H1 (cell line): ENCODE measurements at regions not wholly inside any gene's neighbourhood (a gene's known extent, or its start where the extent isn't known, plus 50 kb on each side); places are given as distances from the start of the nearest gene placed in this dataset.

ENCODE experiments used
- CTCF ChIA-PET: fragments of 300-600 bp; sonication (Branson Sonifier 250); formaldehyde crosslinking; loops from one replicate; lab custom pipeline; 2021; ENCODE audit not compliant: partially characterized antibody; lab: Charles Lee
- POLR2A ChIA-PET: fragments of 300-600 bp; sonication (Branson Sonifier 250); formaldehyde crosslinking; loops from one replicate; lab custom pipeline; 2021; ENCODE audit warnings: inconsistent platforms; ENCODE audit not compliant: partially characterized antibody; lab: Charles Lee
- DNase-seq, 2 experiments: peaks; one replicate each; pipeline versions ENCODE4 v3.0.0 to v3.0.0-alpha.2; 2010 to 2022; ENCODE audit warnings: low spot score in 2 of 2, low read depth in 1 of 2, mixed read lengths in 1 of 2
- FAIRE-seq: peaks from 2 replicates; lab custom pipeline; 2011; peaks lifted over from hg19 to GRCh38; lab: Jason Lieb, UNC
- H2AFZ ChIP-seq: 2 replicates; pipeline ENCODE4 v1.8.1; 2012; ENCODE audit warnings: low read length, inconsistent platforms
- H2AK5ac ChIP-seq: 2 replicates; pipeline ENCODE4 v1.6.1; 2013; ENCODE audit warnings: low read depth, low read length
- H2BK120ac ChIP-seq: replicated peaks from 2 replicates; pipeline ENCODE3; 2013; ENCODE audit warnings: low read depth, low read length, inconsistent platforms
- H2BK12ac ChIP-seq: 2 replicates; pipeline ENCODE4 v1.6.1; 2013; ENCODE audit warnings: low read depth, low read length
- H2BK15ac ChIP-seq: 2 replicates; pipeline ENCODE4 v1.6.1; 2013; ENCODE audit warnings: low read length
- H2BK20ac ChIP-seq: 2 replicates; pipeline ENCODE4 v1.6.1; 2013; ENCODE audit warnings: low read length
- H2BK5ac ChIP-seq: 2 replicates; pipeline ENCODE4 v1.6.1; 2013; ENCODE audit warnings: low read depth, low read length
- H3K14ac ChIP-seq: 2 replicates; pipeline ENCODE4 v1.6.1; 2013; ENCODE audit warnings: inconsistent platforms; ENCODE audit not compliant: insufficient read length
- H3K18ac ChIP-seq: 2 replicates; pipeline ENCODE4 v1.6.1; 2013; ENCODE audit warnings: low read length; ENCODE audit errors: extremely low read depth
- H3K23ac ChIP-seq: 2 replicates; pipeline ENCODE4 v1.6.1; 2013; ENCODE audit warnings: inconsistent platforms; ENCODE audit not compliant: insufficient read length
- H3K23me2 ChIP-seq: 2 replicates; pipeline ENCODE4 v1.6.1; 2013; ENCODE audit warnings: low read depth, low read length
- H3K27ac ChIP-seq: 2 replicates; pipeline ENCODE4 v1.6.1; 2011; ENCODE audit warnings: low read depth, low read length, inconsistent platforms
- H3K27me3 ChIP-seq, 4 experiments: replicated peaks in 1 of 4; 1 replicate in 1 of 4; 2 replicates in 3 of 4; pipeline versions ENCODE4 v1.6.1 to v1.8.1; 2011 to 2013; ENCODE audit warnings: low read length in 3 of 4, mild to moderate bottlenecking in 3 of 4, inconsistent platforms in 2 of 4, mixed read lengths in 2 of 4, moderate library complexity in 1 of 4; ENCODE audit not compliant: control insufficient read depth in 3 of 4, insufficient read depth in 3 of 4; ENCODE audit errors: extremely low read depth in 1 of 4
- H3K36me3 ChIP-seq, 4 experiments: 2 replicates each; pipeline versions ENCODE4 v1.6.1 to v1.8.1; 2011 to 2013; ENCODE audit warnings: mild to moderate bottlenecking in 4 of 4, low read length in 3 of 4, moderate library complexity in 2 of 4, control low read depth in 1 of 4, inconsistent platforms in 1 of 4; ENCODE audit not compliant: insufficient read depth in 4 of 4, control insufficient read depth in 2 of 4
- H3K4ac ChIP-seq: replicated peaks from 2 replicates; pipeline ENCODE3; 2013; ENCODE audit warnings: low read length, low read depth, mixed read lengths, inconsistent platforms; ENCODE audit not compliant: insufficient read length
- H3K4me1 ChIP-seq, 4 experiments: replicated peaks in 1 of 4; 1 replicate in 1 of 4; 2 replicates in 3 of 4; pipeline versions ENCODE4 v1.6.1 to v1.8.1; 2011 to 2013; ENCODE audit warnings: low read length in 3 of 4, inconsistent platforms in 2 of 4, mixed read lengths in 1 of 4; ENCODE audit not compliant: insufficient read depth in 4 of 4, control insufficient read depth in 3 of 4
- H3K4me2 ChIP-seq, 2 experiments: 2 replicates each; pipeline versions ENCODE4 v1.6.1 to v1.8.1; 2011 to 2013; ENCODE audit warnings: low read depth in 2 of 2, low read length in 2 of 2, control low read depth in 1 of 2, inconsistent platforms in 1 of 2, mild to moderate bottlenecking in 1 of 2; ENCODE audit not compliant: insufficient read depth in 1 of 2
- H3K4me3 ChIP-seq, 4 experiments: fragments of 200-600, 300-600 bp in 1 of 4; sonication (generic), shearing (Covaris generic), sonication (Bioruptor Twin) in 1 of 4; 2 replicates each; pipeline versions ENCODE4 v1.5.1 to v1.8.1; 2011 to 2016; ENCODE audit warnings: low read length in 4 of 4, low read depth in 3 of 4, control low read depth in 2 of 4, inconsistent platforms in 2 of 4, mild to moderate bottlenecking in 2 of 4, mixed read lengths in 1 of 4, moderate library complexity in 1 of 4; ENCODE audit not compliant: insufficient read depth in 2 of 4; ENCODE audit errors: extremely low read depth in 1 of 4
- H3K56ac ChIP-seq: replicated peaks from 2 replicates; pipeline ENCODE3; 2013; ENCODE audit warnings: low read depth, mild to moderate bottlenecking, mixed read lengths, low read length, inconsistent platforms; ENCODE audit not compliant: insufficient read length
- H3K79me1 ChIP-seq: 2 replicates; pipeline ENCODE4 v1.6.1; 2013; ENCODE audit warnings: low read depth, low read length, control low read depth
- H3K79me2 ChIP-seq, 2 experiments: 2 replicates each; pipeline versions ENCODE4 v1.6.1 to v1.8.1; 2012 to 2013; ENCODE audit warnings: low read length in 2 of 2, mild to moderate bottlenecking in 2 of 2, inconsistent platforms in 1 of 2; ENCODE audit not compliant: insufficient read depth in 2 of 2, control insufficient read depth in 1 of 2
- H3K9ac ChIP-seq, 4 experiments: replicated peaks in 1 of 4; 1 replicate in 1 of 4; 2 replicates in 3 of 4; pipeline versions ENCODE4 v1.6.1 to v1.8.1; 2011 to 2013; ENCODE audit warnings: low read depth in 3 of 4, low read length in 3 of 4, control low read depth in 2 of 4, mild to moderate bottlenecking in 2 of 4, moderate library complexity in 2 of 4, inconsistent platforms in 1 of 4; ENCODE audit errors: extremely low read depth in 1 of 4
- H3K9me3 ChIP-seq, 2 experiments: 2 replicates each; pipeline versions ENCODE4 v1.6.1 to v1.8.1; 2012 to 2013; ENCODE audit warnings: mild to moderate bottlenecking in 2 of 2, moderate library complexity in 2 of 2, control low read depth in 1 of 2, inconsistent platforms in 1 of 2, low read depth in 1 of 2, low read length in 1 of 2, mixed read lengths in 1 of 2; ENCODE audit not compliant: insufficient read depth in 2 of 2
- H4K20me1 ChIP-seq, 2 experiments: replicated peaks in 1 of 2; 2 replicates each; pipeline versions ENCODE3 to v1.8.1; 2011 to 2013; ENCODE audit warnings: inconsistent platforms in 2 of 2, low read length in 2 of 2, mild to moderate bottlenecking in 1 of 2; ENCODE audit not compliant: insufficient read depth in 2 of 2, control insufficient read depth in 1 of 2
- H4K5ac ChIP-seq: 2 replicates; pipeline ENCODE4 v1.6.1; 2013; ENCODE audit warnings: low read length, low read depth, mixed read lengths, inconsistent platforms; ENCODE audit not compliant: insufficient read length
- H4K8ac ChIP-seq: 2 replicates; pipeline ENCODE4 v1.8.0; 2013; ENCODE audit warnings: mild to moderate bottlenecking, moderate library complexity, low read length, inconsistent platforms; ENCODE audit not compliant: insufficient read depth; ENCODE audit errors: extremely low read depth
- H4K91ac ChIP-seq: replicated peaks from 2 replicates; pipeline ENCODE3; 2013; ENCODE audit warnings: low read length, mixed read lengths, inconsistent platforms; ENCODE audit not compliant: insufficient read length
- ASH2L ChIP-seq: fragments of 200-600, 300-600 bp; sonication (generic); IDR thresholded peaks from one replicate; pipeline ENCODE4 v1.7.1; 2017; ENCODE audit warnings: low read length
- BCL11A ChIP-seq, 2 experiments: IDR thresholded peaks; one replicate each; pipeline ENCODE4 v1.6.1; 2011; ENCODE audit warnings: low read depth in 2 of 2, low read length in 2 of 2, mild to moderate bottlenecking in 2 of 2
- CBX8 ChIP-seq: fragments of 300-800, 300-1000 bp; sonication (generic); IDR thresholded peaks from 2 replicates; pipeline ENCODE4 v1.7.1; 2016; ENCODE audit warnings: low read depth, low read length, borderline replicate concordance
- CHD2 ChIP-seq: IDR thresholded peaks from 2 replicates; pipeline ENCODE4 v1.6.1; 2012; ENCODE audit warnings: low read length, improper control_type of control experiment
- CTBP2 ChIP-seq: IDR thresholded peaks from 2 replicates; pipeline ENCODE4 v1.7.0; 2011; ENCODE audit warnings: borderline replicate concordance, mild to moderate bottlenecking, moderate library complexity, mixed read lengths, low read length; ENCODE audit not compliant: insufficient read depth, insufficient read length
- EZH2 ChIP-seq: fragments of 200-600 bp; sonication (generic); IDR thresholded peaks from 2 replicates; pipeline ENCODE4 v1.7.1; 2012; ENCODE audit warnings: low read depth, mild to moderate bottlenecking, moderate library complexity, low read length, inconsistent platforms; ENCODE audit not compliant: severe bottlenecking
- FOSL1 ChIP-seq: IDR thresholded peaks from 2 replicates; pipeline ENCODE4 v1.6.1; 2011; ENCODE audit warnings: mild to moderate bottlenecking, low read depth, low read length, moderate library complexity; ENCODE audit not compliant: insufficient read depth
- MAFK ChIP-seq: IDR thresholded peaks from 2 replicates; pipeline ENCODE4 v1.6.1; 2012; ENCODE audit warnings: low read depth, mild to moderate bottlenecking, improper control_type of control experiment, low read length
- PHF8 ChIP-seq: fragments of 200-600 bp; sonication (generic); conservative IDR thresholded peaks from 2 replicates; pipeline ENCODE4 v1.7.1; 2012; ENCODE audit warnings: low read depth, mild to moderate bottlenecking, inconsistent platforms, low read length, moderate library complexity
- POLR2A ChIP-seq, 2 experiments: IDR thresholded peaks; 1 replicate in 1 of 2; 2 replicates in 1 of 2; pipeline ENCODE4 v1.6.1; 2011; ENCODE audit warnings: low read depth in 2 of 2, low read length in 2 of 2, mild to moderate bottlenecking in 2 of 2; ENCODE audit errors: control extremely low read depth in 1 of 2
- POLR2AphosphoS5 ChIP-seq: IDR thresholded peaks from 2 replicates; pipeline ENCODE4 v1.6.1; 2011; ENCODE audit warnings: low read depth, low read length
- SRF ChIP-seq: IDR thresholded peaks from 2 replicates; pipeline ENCODE4 v1.6.1; 2011; ENCODE audit warnings: mild to moderate bottlenecking, low read depth, low read length, moderate library complexity
- YY1 ChIP-seq: IDR thresholded peaks from 2 replicates; pipeline ENCODE4 v1.6.1; 2011; ENCODE audit warnings: low read depth, mild to moderate bottlenecking, low read length
- WGBS, 2 experiments: shearing (Covaris generic) in 1 of 2; methylation state at CpG; one replicate each; pipeline versions ENCODE4 v1.1.6 to v1.1.7; 2013 to 2015; ENCODE audit warnings: low lambda C conversion rate in 2 of 2, mixed read lengths in 2 of 2, inconsistent platforms in 1 of 2, low coverage in 1 of 2, missing lambda C conversion rate in 1 of 2; ENCODE audit not compliant: insufficient replicate concordance in 2 of 2, insufficient coverage in 1 of 2, insufficient read length in 1 of 2; ENCODE audit errors: extremely low coverage in 1 of 2, missing lambda C conversion rate in 1 of 2; 5-methylcytosine and 5-hydroxymethylcytosine counted together

DNA sequence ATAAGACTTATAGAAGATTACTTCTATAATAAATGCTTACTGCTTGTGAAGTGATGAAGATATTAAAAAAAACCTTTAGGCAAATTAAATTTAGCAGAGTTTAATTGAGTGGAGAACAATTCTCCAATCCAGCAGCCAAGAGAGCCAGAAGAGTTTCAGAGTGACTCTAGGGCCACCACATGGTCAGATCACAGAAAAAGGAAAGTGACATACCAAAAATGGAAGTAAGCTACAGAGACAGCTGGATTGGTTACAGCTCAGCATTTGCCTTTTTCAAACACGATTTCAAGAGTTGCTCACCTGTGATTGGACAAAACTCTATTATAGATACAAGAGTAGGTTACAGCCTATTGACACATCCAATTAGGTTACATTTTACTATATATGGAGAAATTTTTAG lies 79.0 kb upstream of the TRAM1L1 start:
- FAIRE-seq (no peak), DNase-seq (no peak)
- WGBS, 2 experiments: 100% methylated on average over 1 of the region's 1 CpG; no CpG with 5 or more reads in 1 of the 2 experiments
- no peak overlapping the region for H3K23ac ChIP-seq
- H3K56ac ChIP-seq: no peak overlapping the region
- H4K5ac ChIP-seq: no peak overlapping the region
- no peak overlapping the region for H3K4ac ChIP-seq
- CTCF ChIA-PET: interaction anchor here (0.6 kb wide), 1 partner anchor 311 kb away, joined by 3 read pairs; no protein-coding TSS in a partner anchor
- H4K91ac ChIP-seq: no peak overlapping the region
- no peak overlapping the region for H3K4me3 ChIP-seq
- no peak overlapping the region for H2AK5ac ChIP-seq
- H2BK12ac ChIP-seq: no peak overlapping the region
- no peak overlapping the region for H2BK15ac ChIP-seq
- H3K9me3 ChIP-seq: no peaks in the 10 kb centered on the region
- no peak overlapping the region for H3K4me2 ChIP-seq
- H3K14ac ChIP-seq: no peak overlapping the region
- no peaks in the 10 kb centered on the region for H3K4me1 ChIP-seq
- no peaks in the 10 kb centered on the region for H3K79me2 ChIP-seq
- H2AFZ ChIP-seq: no peak overlapping the region
- no peaks in the 10 kb centered on the region for H3K36me3 ChIP-seq
- no peak overlapping the region for H3K18ac ChIP-seq
- H2BK5ac ChIP-seq: no peak overlapping the region
- no peak overlapping the region for H4K8ac ChIP-seq
- no peak overlapping the region for H3K9ac ChIP-seq
- POLR2A ChIA-PET: no interaction called here
- H3K23me2 ChIP-seq: no peaks in the 10 kb centered on the region; the same call in 1 of the 2 replicates
- no peaks in the 10 kb centered on the region for H3K27me3 ChIP-seq
- H3K79me1 ChIP-seq: no peaks in the 10 kb centered on the region
- no peak overlapping the region for H2BK20ac ChIP-seq
- no peaks in the 10 kb centered on the region for H4K20me1 ChIP-seq
- no peak overlapping the region for H2BK120ac ChIP-seq
- H3K27ac ChIP-seq: no peak overlapping the region
- no peak for TF ChIP-seq CHD2
- no peak for TF ChIP-seq EZH2
- TF ChIP-seq BCL11A (IDR thresholded peaks at IDR 0.05; ENCODE audit: low read depth in 2 of 2, low read length in 2 of 2): no peak
- no peak for TF ChIP-seq CTBP2
- TF ChIP-seq CBX8: no peak
- TF ChIP-seq PHF8: no peak
- no peak for TF ChIP-seq YY1
- TF ChIP-seq FOSL1: no peak
- TF ChIP-seq ASH2L: no peak
- TF ChIP-seq POLR2AphosphoS5: no peak
- no peak for TF ChIP-seq POLR2A (IDR thresholded peaks at IDR 0.05; ENCODE audit: control extremely low read depth in 1 of 2, low read depth in 2 of 2, low read length in 2 of 2)
- no peak for TF ChIP-seq MAFK
- peak; percentile 12; the same call in 1 of the 2 replicates for TF ChIP-seq SRF
